ENCODE measurements at regions not wholly inside any gene's neighbourhood (a gene's known extent, or its start where the extent isn't known, plus 50 kb on each side); places are given as distances from the start of the nearest gene placed in this dataset.

DNA sequence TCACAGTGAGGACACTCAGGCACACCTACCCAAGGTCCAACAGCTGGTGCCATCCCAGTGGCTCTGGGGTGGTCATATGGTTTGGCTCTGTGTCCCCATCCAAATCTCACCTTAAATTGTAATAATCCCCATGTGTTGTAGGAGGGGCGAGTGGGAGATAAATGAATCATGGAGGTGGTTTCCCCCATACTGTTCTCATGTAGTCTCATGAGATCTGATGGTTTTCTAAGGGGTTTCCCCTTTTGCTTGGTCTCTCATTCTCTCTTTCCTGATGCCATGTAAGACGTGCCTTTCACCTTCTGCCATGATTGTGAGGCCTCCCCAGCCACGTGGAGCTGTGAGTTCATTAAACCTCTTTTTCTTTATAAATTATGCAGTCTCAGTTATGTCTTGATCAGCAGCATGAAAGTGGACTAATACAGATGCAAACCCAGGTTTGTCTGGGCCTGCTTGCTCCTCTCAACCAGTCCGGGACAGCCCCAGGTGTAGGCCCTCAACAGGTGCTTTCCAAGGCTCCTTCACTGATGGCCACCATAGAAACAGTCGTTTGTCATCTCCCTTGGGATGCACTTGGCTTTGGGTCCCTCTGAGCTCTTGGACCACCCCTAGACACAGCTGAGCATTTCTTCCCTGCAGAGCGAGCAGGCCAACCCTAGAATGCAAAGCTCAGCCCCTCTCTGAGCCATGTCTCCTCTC lies 101.3 kb upstream of the CTBP2 start:
- ChIA-PET CTCF (no interaction called here), POLR2A (no interaction called here)
- DNase-seq: no peak
- 86% methylated on average over 3 of the region's 6 CpGs for WGBS (ENCODE audit: insufficient coverage)
- H3K4me1 ChIP-seq (ENCODE audit: control extremely low read depth in 1 of 4, control insufficient read depth in 4 of 4, insufficient read depth in 4 of 4, low read length in 3 of 4): no peaks in the 10 kb centered on the region
- no peaks in the 10 kb centered on the region for H3K36me3 ChIP-seq (ENCODE audit: control insufficient read depth in 4 of 4, insufficient read depth in 4 of 4, low read length in 3 of 4)
- no peaks in the 10 kb centered on the region for H3K9me3 ChIP-seq (ENCODE audit: control extremely low read depth in 1 of 5, control insufficient read depth in 4 of 5, insufficient read depth in 2 of 5, low read depth in 1 of 5, low read length in 4 of 5)
- no peak overlapping the region for H3K27ac ChIP-seq (ENCODE audit: insufficient read depth in 1 of 2, low read depth in 1 of 2, low read length in 2 of 2, poor library complexity in 1 of 2, severe bottlenecking in 2 of 2)
- H3K27me3 ChIP-seq (replicated peaks in 2 of 5; ENCODE audit: control insufficient read depth in 4 of 5, insufficient read depth in 5 of 5, low read length in 4 of 5): peaks cover 0 to 6% (median 0%) of the 10 kb centered on the region in 5 experiments
- H3K4me3 ChIP-seq (ENCODE audit: control insufficient read depth in 1 of 7, extremely low read depth in 1 of 7, insufficient read depth in 4 of 7, low read depth in 2 of 7, low read length in 6 of 7): no peak overlapping the region

DNA sequence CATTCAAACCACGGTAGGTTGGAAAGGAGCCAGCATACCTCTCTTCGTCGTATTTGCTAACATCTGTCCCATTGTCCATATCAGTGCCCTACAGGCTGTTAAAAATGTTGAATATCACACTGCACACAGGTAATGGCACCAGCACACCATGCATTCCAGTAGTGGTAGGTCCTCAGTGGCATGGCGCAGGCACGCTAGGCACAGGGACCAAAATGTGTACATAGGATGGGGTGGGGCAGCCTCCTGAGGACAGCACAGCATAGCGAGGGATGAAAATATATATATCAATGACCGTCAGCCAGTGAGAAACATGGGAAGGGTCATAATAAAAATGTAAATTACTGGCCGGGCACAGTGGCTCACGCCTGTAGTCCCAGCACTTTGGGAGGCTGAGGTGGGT lies 99.9 kb upstream of the CTBP2 start:
- CTCF ChIA-PET: no interaction called here
- WGBS (ENCODE audit: insufficient coverage): 97% methylated on average over 9 of the region's 9 CpGs

DNA sequence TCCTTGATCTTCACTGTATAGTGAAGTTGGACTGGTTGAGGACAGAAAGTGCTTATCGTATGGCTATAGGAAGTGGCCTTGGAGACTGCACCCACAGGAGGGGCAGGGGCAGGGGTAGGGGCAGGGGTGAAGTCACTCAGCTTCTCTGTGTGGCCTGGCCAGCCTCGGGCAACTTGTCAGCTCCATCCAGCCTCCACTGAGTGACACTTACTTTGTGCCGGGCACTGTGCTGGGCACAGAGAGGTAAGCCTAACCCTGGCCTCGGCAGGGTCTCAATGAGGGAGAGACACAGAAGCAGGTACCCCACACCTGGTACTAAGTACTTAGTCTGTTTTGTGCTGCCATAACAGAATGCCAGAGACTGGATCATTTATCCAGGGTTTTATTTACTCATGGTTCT lies 99.3 kb upstream of the CTBP2 start:
- no peaks in the 10 kb centered on the region for H3K4me1 ChIP-seq (ENCODE audit: control extremely low read depth in 1 of 4, control insufficient read depth in 4 of 4, insufficient read depth in 4 of 4, low read length in 3 of 4)
- 84% methylated on average over 3 of the region's 4 CpGs for WGBS (ENCODE audit: insufficient coverage)
- peaks cover 0 to 6% (median 0%) of the 10 kb centered on the region in 5 experiments for H3K27me3 ChIP-seq (replicated peaks in 2 of 5; ENCODE audit: control insufficient read depth in 4 of 5, insufficient read depth in 5 of 5, low read length in 4 of 5)
- no peaks in the 10 kb centered on the region for H3K9me3 ChIP-seq (ENCODE audit: control extremely low read depth in 1 of 5, control insufficient read depth in 4 of 5, insufficient read depth in 2 of 5, low read depth in 1 of 5, low read length in 4 of 5)
- CTCF ChIA-PET: no interaction called here
- POLR2A ChIA-PET: no interaction called here
- H3K36me3 ChIP-seq (ENCODE audit: control insufficient read depth in 4 of 4, insufficient read depth in 4 of 4, low read length in 3 of 4): no peaks in the 10 kb centered on the region
- no peak overlapping the region for H3K27ac ChIP-seq (ENCODE audit: insufficient read depth in 1 of 2, low read depth in 1 of 2, low read length in 2 of 2, poor library complexity in 1 of 2, severe bottlenecking in 2 of 2)
- H3K4me3 ChIP-seq (ENCODE audit: control insufficient read depth in 1 of 7, extremely low read depth in 1 of 7, insufficient read depth in 4 of 7, low read depth in 2 of 7, low read length in 6 of 7): no peak overlapping the region
- DNase-seq: no peak

More for the DNA sequence above, 99.9 kb upstream of the CTBP2 start:
- Histone ChIP-seq H3K4me1 (ENCODE audit: control extremely low read depth in 1 of 4, control insufficient read depth in 4 of 4, insufficient read depth in 4 of 4, low read length in 3 of 4) (no peaks in the 10 kb centered on the region), H3K36me3 (ENCODE audit: control insufficient read depth in 4 of 4, insufficient read depth in 4 of 4, low read length in 3 of 4) (no peaks in the 10 kb centered on the region), H3K27me3 (replicated peaks in 2 of 5; ENCODE audit: control insufficient read depth in 4 of 5, insufficient read depth in 5 of 5, low read length in 4 of 5) (peaks cover 0 to 6% (median 0%) of the 10 kb centered on the region in 5 experiments), H3K4me3 (ENCODE audit: control insufficient read depth in 1 of 7, extremely low read depth in 1 of 7, insufficient read depth in 4 of 7, low read depth in 2 of 7, low read length in 6 of 7) (no peak overlapping the region), H3K9me3 (ENCODE audit: control extremely low read depth in 1 of 5, control insufficient read depth in 4 of 5, insufficient read depth in 2 of 5, low read depth in 1 of 5, low read length in 4 of 5) (no peaks in the 10 kb centered on the region), H3K27ac (ENCODE audit: insufficient read depth in 1 of 2, low read depth in 1 of 2, low read length in 2 of 2, poor library complexity in 1 of 2, severe bottlenecking in 2 of 2) (no peak overlapping the region)
- POLR2A ChIA-PET: no interaction called here
- DNase-seq: no peak

DNA sequence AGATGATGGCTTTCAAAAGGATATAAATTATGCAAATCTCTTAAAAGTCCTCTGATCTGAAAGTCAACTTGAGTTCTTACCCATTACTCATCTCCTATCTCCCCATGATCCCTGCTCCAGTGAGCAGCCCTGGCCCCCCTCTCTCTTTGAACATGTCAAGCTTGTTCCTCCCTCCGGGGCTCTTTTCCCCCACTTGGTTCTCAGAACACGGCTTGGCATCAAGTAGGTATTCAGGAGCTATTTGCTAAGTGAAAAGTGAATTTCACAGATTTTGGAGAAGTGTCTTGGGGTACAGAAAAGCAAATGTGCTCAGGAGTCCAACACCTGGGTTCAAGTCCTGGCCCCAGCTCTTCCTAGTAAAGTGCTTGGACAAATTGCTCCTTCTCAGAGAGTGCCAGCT lies 98.3 kb upstream of the CTBP2 start:
- POLR2A ChIA-PET: no interaction called here
- WGBS (ENCODE audit: insufficient coverage): 100% methylated on average over 1 of the region's 2 CpGs

DNA sequence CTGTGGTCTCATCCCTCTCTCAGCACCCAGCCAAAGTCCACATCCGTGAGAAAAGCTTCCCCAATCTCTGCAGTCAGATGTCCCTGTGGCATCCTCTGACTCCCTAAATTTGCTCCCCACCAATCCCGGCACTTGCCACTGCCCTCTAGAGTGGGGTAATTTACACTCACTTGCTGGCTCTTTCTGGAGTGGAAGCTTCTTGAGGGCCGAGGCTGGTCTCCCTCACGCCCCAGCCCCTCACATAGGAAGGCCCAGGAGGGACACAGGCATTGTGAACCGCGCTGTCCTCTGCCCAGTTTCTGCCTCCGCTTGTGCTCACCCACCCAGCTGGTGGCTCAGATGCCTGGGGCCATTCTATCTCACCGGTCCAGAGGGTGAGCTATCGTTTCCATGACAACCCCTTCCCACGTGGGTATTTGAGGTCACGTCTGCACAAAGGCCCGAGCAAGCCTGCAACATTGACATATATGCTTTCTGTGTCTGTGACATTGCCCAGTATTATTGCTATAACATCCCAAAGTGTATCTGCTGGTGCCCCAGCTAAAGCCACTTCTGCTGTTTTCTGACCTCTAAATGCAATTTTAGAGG lies 97.3 kb upstream of the CTBP2 start:
- Histone ChIP-seq H3K4me3 (ENCODE audit: control insufficient read depth in 1 of 7, extremely low read depth in 1 of 7, insufficient read depth in 4 of 7, low read depth in 2 of 7, low read length in 6 of 7) (no peak overlapping the region), H3K27ac (ENCODE audit: insufficient read depth in 1 of 2, low read depth in 1 of 2, low read length in 2 of 2, poor library complexity in 1 of 2, severe bottlenecking in 2 of 2) (no peak overlapping the region), H3K4me1 (ENCODE audit: control extremely low read depth in 1 of 4, control insufficient read depth in 4 of 4, insufficient read depth in 4 of 4, low read length in 3 of 4) (no peaks in the 10 kb centered on the region), H3K9me3 (ENCODE audit: control extremely low read depth in 1 of 5, control insufficient read depth in 4 of 5, insufficient read depth in 2 of 5, low read depth in 1 of 5, low read length in 4 of 5) (peaks cover 0 to 5% (median 0%) of the 10 kb centered on the region in 5 experiments), H3K27me3 (replicated peaks in 2 of 5; ENCODE audit: control insufficient read depth in 4 of 5, insufficient read depth in 5 of 5, low read length in 4 of 5) (peaks cover 0 to 6% (median 0%) of the 10 kb centered on the region in 5 experiments), H3K36me3 (ENCODE audit: control insufficient read depth in 4 of 4, insufficient read depth in 4 of 4, low read length in 3 of 4) (no peaks in the 10 kb centered on the region)
- WGBS (ENCODE audit: insufficient coverage): 89% methylated on average over 12 of the region's 12 CpGs
- CTCF ChIA-PET: no interaction called here
- POLR2A ChIA-PET: no interaction called here
- no peak for DNase-seq

More for the DNA sequence above, 98.3 kb upstream of the CTBP2 start:
- Histone ChIP-seq H3K4me1 (ENCODE audit: control extremely low read depth in 1 of 4, control insufficient read depth in 4 of 4, insufficient read depth in 4 of 4, low read length in 3 of 4) (no peaks in the 10 kb centered on the region), H3K36me3 (ENCODE audit: control insufficient read depth in 4 of 4, insufficient read depth in 4 of 4, low read length in 3 of 4) (no peaks in the 10 kb centered on the region), H3K27ac (ENCODE audit: insufficient read depth in 1 of 2, low read depth in 1 of 2, low read length in 2 of 2, poor library complexity in 1 of 2, severe bottlenecking in 2 of 2) (no peak overlapping the region), H3K9me3 (ENCODE audit: control extremely low read depth in 1 of 5, control insufficient read depth in 4 of 5, insufficient read depth in 2 of 5, low read depth in 1 of 5, low read length in 4 of 5) (no peaks in the 10 kb centered on the region), H3K27me3 (replicated peaks in 2 of 5; ENCODE audit: control insufficient read depth in 4 of 5, insufficient read depth in 5 of 5, low read length in 4 of 5) (peaks cover 0 to 6% (median 0%) of the 10 kb centered on the region in 5 experiments), H3K4me3 (ENCODE audit: control insufficient read depth in 1 of 7, extremely low read depth in 1 of 7, insufficient read depth in 4 of 7, low read depth in 2 of 7, low read length in 6 of 7) (no peak overlapping the region)
- CTCF ChIA-PET: no interaction called here
- DNase-seq: no peak

DNA sequence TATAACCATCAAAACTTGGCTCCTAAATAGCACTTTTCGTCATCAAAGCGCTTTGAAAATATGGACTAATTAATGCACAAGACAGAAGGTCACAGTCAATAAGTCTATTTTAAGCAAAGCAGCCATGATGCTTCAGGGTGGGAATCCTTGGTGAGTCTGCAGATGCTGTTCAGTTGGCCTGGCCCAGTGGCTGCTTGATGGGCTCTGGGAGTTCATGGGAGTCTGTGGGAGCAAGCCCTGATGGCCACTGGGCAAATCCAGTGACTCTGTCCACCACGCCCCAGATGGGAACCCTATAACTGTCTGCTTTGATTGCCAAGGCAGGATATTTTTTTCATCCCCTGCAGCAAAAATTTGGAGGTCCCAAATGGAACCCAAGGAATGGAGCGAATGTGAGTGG lies 95.7 kb upstream of the CTBP2 start:
- ChIA-PET CTCF (no interaction called here), POLR2A (no interaction called here)
- Histone ChIP-seq H3K4me1 (ENCODE audit: control extremely low read depth in 1 of 4, control insufficient read depth in 4 of 4, insufficient read depth in 4 of 4, low read length in 3 of 4) (no peaks in the 10 kb centered on the region), H3K36me3 (ENCODE audit: control insufficient read depth in 4 of 4, insufficient read depth in 4 of 4, low read length in 3 of 4) (no peaks in the 10 kb centered on the region), H3K9me3 (ENCODE audit: control extremely low read depth in 1 of 5, control insufficient read depth in 4 of 5, insufficient read depth in 2 of 5, low read depth in 1 of 5, low read length in 4 of 5) (peaks cover 0 to 5% (median 0%) of the 10 kb centered on the region in 5 experiments), H3K27me3 (replicated peaks in 2 of 5; ENCODE audit: control insufficient read depth in 4 of 5, insufficient read depth in 5 of 5, low read length in 4 of 5) (peaks cover 0 to 6% (median 0%) of the 10 kb centered on the region in 5 experiments), H3K4me3 (ENCODE audit: control insufficient read depth in 1 of 7, extremely low read depth in 1 of 7, insufficient read depth in 4 of 7, low read depth in 2 of 7, low read length in 6 of 7) (no peak overlapping the region), H3K27ac (ENCODE audit: insufficient read depth in 1 of 2, low read depth in 1 of 2, low read length in 2 of 2, poor library complexity in 1 of 2, severe bottlenecking in 2 of 2) (no peak overlapping the region)
- DNase-seq: no peak
- 67% methylated on average over 3 of the region's 4 CpGs for WGBS (ENCODE audit: insufficient coverage)

DNA sequence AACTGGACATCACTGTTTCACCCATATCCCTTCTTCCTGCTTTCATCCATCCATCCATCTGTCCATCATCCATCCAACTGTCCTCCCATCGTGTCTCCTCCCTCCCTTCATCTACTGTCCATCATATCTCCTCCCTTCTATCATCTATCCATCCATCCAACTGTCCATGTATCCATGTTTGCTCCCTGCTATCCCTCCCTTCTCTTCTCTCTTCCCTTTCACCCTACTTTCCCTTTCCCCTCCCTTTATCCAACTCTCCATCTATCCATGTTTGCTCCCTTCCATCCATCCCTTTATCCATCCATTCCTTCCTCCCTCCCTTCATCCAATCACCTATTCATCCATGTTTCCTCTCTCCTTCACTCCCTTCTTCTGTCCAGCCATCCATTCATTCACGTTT lies 92.6 kb upstream of the CTBP2 start:
- Histone ChIP-seq H3K9me3 (ENCODE audit: control extremely low read depth in 1 of 5, control insufficient read depth in 4 of 5, insufficient read depth in 2 of 5, low read depth in 1 of 5, low read length in 4 of 5) (peaks cover 0 to 5% (median 0%) of the 10 kb centered on the region in 5 experiments), H3K4me1 (ENCODE audit: control extremely low read depth in 1 of 4, control insufficient read depth in 4 of 4, insufficient read depth in 4 of 4, low read length in 3 of 4) (no peaks in the 10 kb centered on the region), H3K27me3 (replicated peaks in 2 of 5; ENCODE audit: control insufficient read depth in 4 of 5, insufficient read depth in 5 of 5, low read length in 4 of 5) (peaks cover 0 to 8% (median 0%) of the 10 kb centered on the region in 5 experiments), H3K4me3 (ENCODE audit: control insufficient read depth in 1 of 7, extremely low read depth in 1 of 7, insufficient read depth in 4 of 7, low read depth in 2 of 7, low read length in 6 of 7) (no peak overlapping the region), H3K27ac (ENCODE audit: insufficient read depth in 1 of 2, low read depth in 1 of 2, low read length in 2 of 2, poor library complexity in 1 of 2, severe bottlenecking in 2 of 2) (no peak overlapping the region), H3K36me3 (ENCODE audit: control insufficient read depth in 4 of 4, insufficient read depth in 4 of 4, low read length in 3 of 4) (no peaks in the 10 kb centered on the region)
- 79% methylated on average over 2 of the region's 2 CpGs for WGBS (ENCODE audit: insufficient coverage)
- ChIA-PET POLR2A (no interaction called here), CTCF (no interaction called here)
- no peak for DNase-seq

Data from common myeloid progenitor, CD34-positive (primary cell).